G401 (cell line): ENCODE measurements at regions not wholly inside any gene's neighbourhood (a gene's known extent, or its start where the extent isn't known, plus 50 kb on each side); places are given as distances from the start of the nearest gene placed in this dataset.
"Not testable (repeated sequence)": the region's sequence is repeated elsewhere in the genome, so short reads cannot be mapped to it uniquely, and the experiment has no call there.

ENCODE experiments used
- DNase-seq: peaks from one replicate; pipeline ENCODE4 v3.0.0-alpha.2; 2015; ENCODE audit warnings: low spot score
- in situ Hi-C: cut with HindIII; loops from 2 replicates; pipeline ENCODE4 v1.10.0; 2016; ENCODE audit warnings: low sequenced_read_pairs, mixed read lengths

- no peak for DNase-seq
- in situ Hi-C loops: no loop called here
Observed at GRCh38 chr3:26229801-26230200, 392.8 kb upstream of the LRRC3B start.

DNA sequence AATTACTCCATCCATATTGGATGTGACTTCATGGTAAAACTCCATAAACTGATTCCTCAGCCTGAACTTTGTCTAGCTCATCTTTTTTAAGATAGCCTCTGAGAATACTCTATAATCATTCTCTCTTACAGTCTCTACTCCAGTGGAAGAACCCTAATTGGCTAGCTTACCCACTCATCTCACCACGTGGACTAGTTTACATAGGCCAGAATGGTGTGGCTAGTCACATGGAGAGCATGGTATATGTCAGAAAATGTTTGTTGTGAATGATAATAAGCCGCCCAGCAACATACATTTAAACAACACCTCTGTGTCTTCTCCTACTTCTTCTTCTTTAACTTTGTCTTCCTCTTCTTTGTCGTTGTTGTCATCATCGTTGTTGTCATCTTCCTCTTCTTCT lies 389.2 kb upstream of the LRRC3B start:
- in situ Hi-C loops: no loop called here
- no peak for DNase-seq

- in situ Hi-C loops: no loop called here
- DNase-seq: peak; percentile 38
Observed at GRCh38 chr3:26236531-26236930, 386.0 kb upstream of the LRRC3B start.

GRCh38 chr3:26237036-26237682 lies 385.4 kb upstream of the LRRC3B start:
- in situ Hi-C loops: no loop called here
- DNase-seq: no peak

GRCh38 chr3:26244586-26244985 lies 378.0 kb upstream of the LRRC3B start:
- in situ Hi-C loops, DNase-seq: not testable (repeated sequence)

- no peak for DNase-seq
- in situ Hi-C loops: no loop called here
Observed at GRCh38 chr3:26245236-26245635, 377.3 kb upstream of the LRRC3B start.

- no peak for DNase-seq
- in situ Hi-C loops: no loop called here
Observed at GRCh38 chr3:26246901-26247300, 375.7 kb upstream of the LRRC3B start.

DNA sequence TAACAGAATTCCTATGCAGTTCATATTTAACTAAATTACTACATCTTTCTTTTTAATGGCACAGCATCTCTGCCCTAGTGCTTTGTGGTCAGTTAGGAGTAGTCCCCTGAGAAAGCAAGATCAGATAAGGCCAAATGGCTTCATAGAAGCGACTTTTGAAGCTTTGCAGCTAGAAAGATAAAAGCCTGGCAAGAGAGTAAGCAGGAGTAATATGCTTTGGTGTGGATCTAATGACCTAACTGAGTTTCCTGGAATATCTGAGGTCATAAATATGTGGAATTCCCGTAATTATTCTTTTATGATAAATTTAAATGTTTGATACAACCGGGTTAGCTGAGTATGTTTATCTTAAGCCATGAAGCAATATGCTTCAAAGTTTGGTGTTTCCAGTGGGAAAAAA lies 374.9 kb upstream of the LRRC3B start:
- in situ Hi-C loops: no loop called here
- no peak for DNase-seq

DNA sequence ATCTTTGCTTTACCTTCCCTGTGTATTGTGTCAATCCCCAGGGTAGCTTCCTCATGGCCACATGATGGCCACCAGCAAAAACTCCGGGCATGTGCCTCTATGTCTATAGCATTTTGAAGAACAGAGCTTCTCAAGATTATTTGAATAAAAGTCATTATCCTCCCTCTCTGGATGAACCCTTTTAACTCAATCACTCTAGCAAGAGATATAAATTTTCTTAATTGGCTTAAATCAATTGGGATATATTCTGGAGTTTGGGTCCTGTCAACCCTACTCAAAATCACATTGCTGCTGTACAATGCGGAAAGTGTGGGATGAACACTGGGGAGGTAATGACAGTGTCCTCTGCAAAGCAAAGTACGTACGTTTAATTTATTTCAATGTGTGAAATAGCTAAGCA lies 370.6 kb upstream of the LRRC3B start:
- no peak for DNase-seq
- in situ Hi-C loops: no loop called here

GRCh38 chr3:26256224-26256623 lies 366.3 kb upstream of the LRRC3B start:
- in situ Hi-C loops: no loop called here
- no peak for DNase-seq

GRCh38 chr3:26259176-26259575 lies 363.4 kb upstream of the LRRC3B start:
- in situ Hi-C loops: no loop called here

DNA sequence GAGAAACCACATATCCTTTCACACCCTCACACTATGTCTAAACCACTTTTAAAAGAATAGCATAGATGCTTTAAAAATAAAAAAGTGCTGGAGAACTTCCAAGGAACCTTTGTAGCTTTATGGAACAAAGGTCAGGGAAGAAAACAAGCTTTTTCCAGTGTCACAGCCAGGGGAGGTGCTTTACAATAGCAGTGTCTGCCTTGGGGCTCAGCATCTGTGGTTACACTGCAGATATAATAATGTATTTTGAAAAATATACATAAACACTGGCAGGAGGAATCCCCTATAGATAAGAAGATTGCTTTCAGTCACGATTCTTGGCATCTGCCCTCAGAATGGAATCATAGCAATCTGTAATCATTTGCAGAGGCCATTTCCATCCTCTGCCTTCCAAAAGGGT lies 362.4 kb upstream of the LRRC3B start:
- no peak for DNase-seq

More at GRCh38 chr3:26259176-26259575, 363.4 kb upstream of the LRRC3B start:
- peak; percentile 89 for DNase-seq

DNA sequence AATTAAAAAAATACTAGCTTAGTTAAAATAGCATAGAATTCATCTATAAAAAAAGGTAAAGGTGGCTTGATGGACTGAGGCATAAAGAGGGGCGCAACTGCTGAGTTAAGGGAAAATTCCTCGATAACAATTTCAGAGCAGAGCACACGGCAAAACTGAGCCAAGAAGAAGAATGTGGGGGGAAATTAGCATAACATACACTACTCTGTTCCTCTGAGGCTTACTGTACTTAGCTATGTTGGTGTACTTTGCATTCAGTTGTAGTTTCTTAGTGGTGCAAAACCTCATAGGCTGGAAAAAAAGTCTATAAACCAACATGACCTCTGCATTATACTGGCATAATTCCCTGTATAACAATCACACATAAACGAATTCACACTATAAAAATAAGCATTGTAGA lies 357.9 kb upstream of the LRRC3B start:
- DNase-seq: no peak
- in situ Hi-C loops: no loop called here

More for the DNA sequence above, 362.4 kb upstream of the LRRC3B start:
- in situ Hi-C loops: no loop called here

DNA sequence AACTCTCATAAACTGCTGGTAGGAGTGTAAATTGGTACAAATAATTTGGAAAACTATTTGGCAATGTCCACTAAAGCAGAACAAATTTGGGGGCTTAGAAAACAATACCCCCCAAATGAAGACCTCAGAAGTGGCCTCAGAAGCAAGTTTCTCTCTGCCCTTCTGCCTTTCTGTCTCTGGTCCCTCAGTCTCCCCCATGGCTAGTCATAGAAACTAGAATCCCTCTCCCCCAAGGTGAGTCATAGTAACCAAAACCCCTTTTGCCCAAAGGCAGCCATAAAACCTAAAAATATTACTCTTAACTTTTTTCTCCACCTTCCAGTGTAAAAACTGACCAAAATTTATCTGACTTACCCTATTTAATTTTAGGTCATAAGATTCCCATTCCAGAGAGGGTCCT lies 350.7 kb upstream of the LRRC3B start:
- in situ Hi-C loops: no loop called here
- DNase-seq: no peak

- DNase-seq: no peak
- in situ Hi-C loops: no loop called here
Observed at GRCh38 chr3:26273196-26273595, 349.4 kb upstream of the LRRC3B start.

DNA sequence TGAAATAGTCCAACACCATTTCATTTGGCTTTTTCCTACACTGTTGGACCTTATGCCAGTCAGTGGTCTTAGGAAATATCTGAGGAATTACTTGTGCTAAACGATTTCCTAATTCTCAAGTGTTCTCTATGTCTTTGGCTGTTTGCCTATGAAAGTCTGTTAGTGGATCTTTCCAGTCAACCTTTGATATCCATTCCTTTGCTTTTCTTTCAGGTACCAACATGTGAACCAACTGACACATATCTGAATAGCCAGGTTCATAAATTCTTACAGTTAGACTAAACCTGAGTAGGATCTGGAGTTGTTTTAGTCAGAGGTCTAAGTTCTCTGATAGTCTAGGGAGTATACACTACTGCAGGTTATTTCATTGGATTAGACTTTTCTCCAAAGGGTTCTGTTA lies 343.5 kb upstream of the LRRC3B start:
- DNase-seq: no peak
- in situ Hi-C loops: no loop called here

GRCh38 chr3:26280517-26280916 lies 342.1 kb upstream of the LRRC3B start:
- DNase-seq: no peak
- in situ Hi-C loops: no loop called here

- in situ Hi-C loops: no loop called here
Observed at GRCh38 chr3:26281284-26281985, 341.1 kb upstream of the LRRC3B start.

DNA sequence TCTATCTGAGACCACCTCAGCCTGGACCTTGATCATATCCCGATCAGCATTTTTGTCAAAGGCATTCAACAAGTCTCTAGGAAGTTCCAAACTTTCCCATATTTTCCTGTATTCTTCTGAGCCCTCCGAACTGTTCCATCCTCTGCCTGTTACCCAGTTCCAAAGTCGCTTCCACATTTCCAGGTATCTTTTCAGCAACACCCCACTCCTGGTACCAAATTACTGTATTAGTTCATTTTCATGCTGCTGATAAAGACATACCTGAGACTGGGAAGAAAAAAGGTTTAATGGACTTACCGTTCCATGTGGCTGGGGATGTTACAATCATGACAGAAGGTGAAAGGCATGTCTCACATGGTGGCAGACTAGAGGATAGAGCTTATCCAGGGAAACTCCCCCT lies 338.1 kb upstream of the LRRC3B start:
- DNase-seq, in situ Hi-C loops: not testable (repeated sequence)

More at GRCh38 chr3:26281284-26281985, 341.1 kb upstream of the LRRC3B start:
- DNase-seq: no peak

DNA sequence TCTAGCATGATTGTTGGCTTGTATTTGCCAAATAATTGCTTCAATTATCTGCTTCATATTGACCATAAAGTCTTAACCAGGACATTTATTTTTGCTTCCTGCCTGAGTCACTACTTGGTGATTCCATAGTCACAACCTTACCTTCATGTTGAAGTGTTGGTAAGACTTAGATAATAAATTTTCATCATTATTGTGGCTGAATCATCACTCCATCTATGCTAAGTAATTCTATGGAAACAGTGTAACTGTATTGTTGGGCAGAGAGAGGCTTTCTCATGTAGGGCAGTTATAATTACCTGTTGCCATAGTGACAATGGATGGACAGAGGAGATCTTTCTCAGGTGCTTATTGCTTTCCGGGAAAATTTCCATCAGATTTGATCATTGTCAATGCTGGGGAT lies 330.7 kb upstream of the LRRC3B start:
- in situ Hi-C loops: no loop called here
- no peak for DNase-seq

- DNase-seq: no peak
- in situ Hi-C loops: no loop called here
Observed at GRCh38 chr3:26292780-26293179, 329.8 kb upstream of the LRRC3B start.
